Mesenchymal stem cell (in vitro differentiated cells and primary cell): ENCODE measurements at regions not wholly inside any gene's neighbourhood (a gene's known extent, or its start where the extent isn't known, plus 50 kb on each side); places are given as distances from the start of the nearest gene placed in this dataset.

Experiments
- DNase-seq: peaks from one replicate; pipeline ENCODE4 v3.0.0-alpha.2; 2013
- H2AFZ ChIP-seq: one replicate; pipeline ENCODE4 v1.6.1; 2013; ENCODE audit warnings: low read depth, mild to moderate bottlenecking, control low read depth, inconsistent platforms, low read length, moderate library complexity
- H2AK5ac ChIP-seq: 2 replicates; pipeline ENCODE4 v1.6.1; 2013; ENCODE audit warnings: low read length, moderate library complexity, mild to moderate bottlenecking, inconsistent platforms; ENCODE audit not compliant: severe bottlenecking
- H2BK120ac ChIP-seq: one replicate; pipeline ENCODE4 v1.6.1; 2013; ENCODE audit warnings: low read depth, mild to moderate bottlenecking, inconsistent platforms, low read length, moderate library complexity
- H2BK12ac ChIP-seq, 2 experiments: one replicate each; pipeline ENCODE4 v1.6.1; 2013; ENCODE audit warnings: inconsistent platforms in 2 of 2, low read length in 2 of 2, mild to moderate bottlenecking in 2 of 2, moderate library complexity in 2 of 2, control low read depth in 1 of 2
- H2BK15ac ChIP-seq: one replicate; pipeline ENCODE4 v1.6.1; 2013; ENCODE audit warnings: mild to moderate bottlenecking, low read depth, inconsistent platforms; ENCODE audit not compliant: poor library complexity, severe bottlenecking
- H2BK5ac ChIP-seq: 2 replicates; pipeline ENCODE4 v1.6.1; 2013; ENCODE audit warnings: low read depth, mild to moderate bottlenecking, low read length, control low read depth, inconsistent platforms; ENCODE audit not compliant: poor library complexity, severe bottlenecking
- H3K14ac ChIP-seq, 2 experiments: one replicate each; pipeline ENCODE4 v1.6.1; 2013; ENCODE audit warnings: inconsistent platforms in 2 of 2, low read length in 2 of 2, control low read depth in 1 of 2, mild to moderate bottlenecking in 1 of 2, moderate library complexity in 1 of 2
- H3K18ac ChIP-seq, 2 experiments: one replicate each; pipeline ENCODE4 v1.6.1; 2013; ENCODE audit warnings: inconsistent platforms in 2 of 2, low read length in 2 of 2, control low read depth in 1 of 2, low read depth in 1 of 2, mild to moderate bottlenecking in 1 of 2
- H3K23ac ChIP-seq, 2 experiments: one replicate each; pipeline ENCODE4 v1.6.1; 2013; ENCODE audit warnings: inconsistent platforms in 2 of 2, low read length in 2 of 2, mild to moderate bottlenecking in 2 of 2, moderate library complexity in 2 of 2, control low read depth in 1 of 2
- H3K27ac ChIP-seq: 2 replicates; pipeline ENCODE4 v1.5.1; 2013; ENCODE audit warnings: mild to moderate bottlenecking, moderate library complexity, low read length, control low read depth, inconsistent platforms; ENCODE audit not compliant: poor library complexity, severe bottlenecking
- H3K27me3 ChIP-seq, 2 experiments: 2 replicates each; pipeline versions ENCODE4 v1.6.1 to v1.7.0; 2013; ENCODE audit warnings: low read length in 2 of 2, mild to moderate bottlenecking in 2 of 2, moderate library complexity in 2 of 2, control low read depth in 1 of 2, inconsistent platforms in 1 of 2; ENCODE audit not compliant: control insufficient read depth in 1 of 2, insufficient read depth in 1 of 2
- H3K36me3 ChIP-seq, 2 experiments: 2 replicates each; pipeline versions ENCODE4 v1.6.1 to v1.7.0; 2013; ENCODE audit warnings: low read length in 2 of 2, control low read depth in 1 of 2, inconsistent platforms in 1 of 2, low read depth in 1 of 2, mild to moderate bottlenecking in 1 of 2; ENCODE audit not compliant: insufficient read depth in 2 of 2, control insufficient read depth in 1 of 2
- H3K4ac ChIP-seq, 2 experiments: one replicate each; pipeline ENCODE4 v1.6.1; 2013; ENCODE audit warnings: inconsistent platforms in 2 of 2, low read length in 2 of 2, mild to moderate bottlenecking in 2 of 2, moderate library complexity in 2 of 2, control low read depth in 1 of 2, low read depth in 1 of 2
- H3K4me1 ChIP-seq: 2 replicates; pipeline ENCODE4 v1.6.1; 2013; ENCODE audit warnings: low read depth, low read length, control low read depth; ENCODE audit not compliant: control insufficient read depth, insufficient read depth
- H3K4me2 ChIP-seq: 2 replicates; pipeline ENCODE4 v1.6.1; 2013; ENCODE audit warnings: low read length, mild to moderate bottlenecking, inconsistent platforms; ENCODE audit not compliant: poor library complexity, severe bottlenecking
- H3K4me3 ChIP-seq, 2 experiments: 2 replicates each; pipeline versions ENCODE4 v1.5.1 to v1.7.0; 2013; ENCODE audit warnings: low read length in 2 of 2, mild to moderate bottlenecking in 2 of 2, control low read depth in 1 of 2, low read depth in 1 of 2; ENCODE audit not compliant: insufficient read depth in 1 of 2
- H3K79me1 ChIP-seq: replicated peaks from 2 replicates; pipeline ENCODE4 v1.6.1; 2013; ENCODE audit warnings: mild to moderate bottlenecking, control low read depth, low read length, inconsistent platforms; ENCODE audit not compliant: poor library complexity, severe bottlenecking
- H3K9ac ChIP-seq: 2 replicates; pipeline ENCODE4 v1.7.0; 2013; ENCODE audit warnings: mild to moderate bottlenecking, low read length, moderate library complexity
- H3K9me3 ChIP-seq: 2 replicates; pipeline ENCODE4 v1.7.0; 2013; ENCODE audit warnings: mild to moderate bottlenecking, low read length; ENCODE audit not compliant: control insufficient read depth
- H4K8ac ChIP-seq: one replicate; pipeline ENCODE4 v1.6.1; 2013; ENCODE audit warnings: inconsistent platforms, mild to moderate bottlenecking, low read length, moderate library complexity
- H4K91ac ChIP-seq: one replicate; pipeline ENCODE4 v1.6.1; 2013; ENCODE audit warnings: mild to moderate bottlenecking, low read length, inconsistent platforms
- WGBS: methylation state at CpG from one replicate; pipeline ENCODE4 v1.1.7; 2013; ENCODE audit warnings: mixed read lengths; 5-methylcytosine and 5-hydroxymethylcytosine counted together

GRCh38 chr3:44179246-44179645, 62.4 kb upstream of the TOPAZ1 start:
- no peak overlapping the region for H4K8ac ChIP-seq
- H2BK12ac ChIP-seq: no peak overlapping the region
- H3K4ac ChIP-seq: no peak overlapping the region
- H4K91ac ChIP-seq: no peak overlapping the region
- peaks cover 18 to 29% of the 10 kb centered on the region in 2 experiments for H3K27me3 ChIP-seq
- H2AFZ ChIP-seq: no peak overlapping the region
- no peak overlapping the region for H2AK5ac ChIP-seq
- WGBS: 81% methylated on average over 4 of the region's 4 CpGs
- no peak overlapping the region for H3K14ac ChIP-seq
- no peaks in the 10 kb centered on the region for H3K9me3 ChIP-seq
- no peak for DNase-seq
- H3K23ac ChIP-seq: no peak overlapping the region
- no peak overlapping the region for H3K27ac ChIP-seq
- H2BK120ac ChIP-seq: no peak overlapping the region
- no peaks in the 10 kb centered on the region for H3K36me3 ChIP-seq
- H3K4me2 ChIP-seq: no peak overlapping the region
- H3K18ac ChIP-seq: no peak overlapping the region
- H2BK5ac ChIP-seq: no peak overlapping the region
- no peak overlapping the region for H2BK15ac ChIP-seq
- H3K4me3 ChIP-seq: no peak overlapping the region
- no peaks in the 10 kb centered on the region for H3K4me1 ChIP-seq
- no peak overlapping the region for H3K9ac ChIP-seq
- H3K79me1 ChIP-seq: no peaks in the 10 kb centered on the region

- H2AFZ ChIP-seq: no peak overlapping the region
- H3K27me3 ChIP-seq: peaks cover 38 to 52% of the 10 kb centered on the region in 2 experiments
- H2BK120ac ChIP-seq: no peak overlapping the region
- H3K9me3 ChIP-seq: no peaks in the 10 kb centered on the region
- no peaks in the 10 kb centered on the region for H3K79me1 ChIP-seq
- H3K4ac ChIP-seq: no peak overlapping the region
- WGBS: 71% methylated on average over 14 of the region's 14 CpGs
- H3K14ac ChIP-seq: no peak overlapping the region
- H3K4me1 ChIP-seq: no peaks in the 10 kb centered on the region
- H3K27ac ChIP-seq: no peak overlapping the region
- H3K36me3 ChIP-seq: no peaks in the 10 kb centered on the region
- DNase-seq: no peak
- no peak overlapping the region for H3K4me2 ChIP-seq
- H2BK12ac ChIP-seq: no peak overlapping the region
- H3K18ac ChIP-seq: no peak overlapping the region
- H4K91ac ChIP-seq: no peak overlapping the region
- no peak overlapping the region for H2AK5ac ChIP-seq
- peak overlapping the region in 1 of 2 experiments; percentile 33 for H3K4me3 ChIP-seq
- no peak overlapping the region for H2BK5ac ChIP-seq
- H2BK15ac ChIP-seq: no peak overlapping the region
- H4K8ac ChIP-seq: no peak overlapping the region
- H3K9ac ChIP-seq: no peak overlapping the region
- no peak overlapping the region for H3K23ac ChIP-seq
Measured at GRCh38 chr3:44184319-44184953, 57.2 kb upstream of the TOPAZ1 start.

- Histone ChIP-seq H3K4me3 (no peak overlapping the region), H2AFZ (no peak overlapping the region), H4K91ac (no peak overlapping the region), H2BK12ac (no peak overlapping the region), H3K9me3 (peaks cover 5% of the 10 kb centered on the region), H2AK5ac (no peak overlapping the region), H3K4me1 (no peaks in the 10 kb centered on the region), H3K36me3 (no peaks in the 10 kb centered on the region), H3K4ac (no peak overlapping the region), H3K27ac (no peak overlapping the region), H2BK15ac (no peak overlapping the region), H3K79me1 (no peaks in the 10 kb centered on the region), H3K18ac (no peak overlapping the region), H2BK5ac (no peak overlapping the region), H3K23ac (no peak overlapping the region), H3K14ac (no peak overlapping the region), H4K8ac (no peak overlapping the region), H3K27me3 (peaks cover 44 to 52% of the 10 kb centered on the region in 2 experiments), H3K9ac (no peak overlapping the region), H3K4me2 (no peak overlapping the region), H2BK120ac (no peak overlapping the region)
- no peak for DNase-seq
- 39% methylated on average over 4 of the region's 4 CpGs for WGBS
Measured at GRCh38 chr3:44185396-44185915, 56.2 kb upstream of the TOPAZ1 start.

DNA sequence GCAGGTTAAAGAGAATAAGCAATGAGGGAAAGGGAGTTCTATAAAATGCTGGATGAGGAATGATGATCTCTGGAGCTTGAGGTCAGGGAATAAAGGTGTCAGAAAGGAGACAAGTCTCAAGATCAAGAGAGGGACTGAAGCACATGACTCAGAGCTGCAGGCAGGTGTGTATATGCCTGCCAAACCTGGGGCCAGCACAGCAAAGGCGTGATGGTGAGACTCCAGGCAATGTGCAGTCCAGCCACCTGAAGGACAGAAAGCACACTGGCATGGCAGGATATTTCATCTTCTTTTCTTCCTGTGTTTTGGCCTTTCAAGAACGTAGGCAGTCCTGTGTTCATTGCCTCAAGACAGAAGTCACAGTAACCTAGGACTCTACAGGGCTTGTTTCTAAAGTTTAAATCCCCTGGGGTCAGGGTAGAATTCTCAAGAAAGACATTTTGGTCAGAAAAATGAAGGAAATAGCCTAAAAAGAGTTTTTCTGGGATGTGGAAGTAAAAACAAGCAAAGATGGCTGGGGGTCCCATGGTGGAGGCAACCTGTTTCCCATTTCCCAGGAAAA, 55.5 kb upstream of the TOPAZ1 start:
- Histone ChIP-seq H3K36me3 (no peaks in the 10 kb centered on the region), H3K9ac (no peak overlapping the region), H3K79me1 (no peaks in the 10 kb centered on the region), H3K4ac (no peak overlapping the region), H3K4me3 (no peak overlapping the region), H4K91ac (no peak overlapping the region), H4K8ac (no peak overlapping the region), H3K23ac (no peak overlapping the region), H3K27ac (no peak overlapping the region), H2BK5ac (no peak overlapping the region), H2BK120ac (no peak overlapping the region), H3K4me2 (no peak overlapping the region), H3K27me3 (peaks cover 44 to 52% of the 10 kb centered on the region in 2 experiments), H2BK12ac (no peak overlapping the region), H3K18ac (no peak overlapping the region), H3K9me3 (peaks cover 11% of the 10 kb centered on the region), H3K14ac (no peak overlapping the region), H2BK15ac (no peak overlapping the region), H2AFZ (no peak overlapping the region), H2AK5ac (no peak overlapping the region), H3K4me1 (no peaks in the 10 kb centered on the region)
- WGBS: 53% methylated on average over 2 of the region's 2 CpGs
- no peak for DNase-seq
